Stimulated activated CD8-positive, alpha-beta memory T cell treated with anti-CD3 and anti-CD28 coated beads, Interleukin-7, amount 100 ng/mL, for 24 hours (primary cell): ENCODE measurements at regions not wholly inside any gene's neighbourhood (a gene's known extent, or its start where the extent isn't known, plus 50 kb on each side); places are given as distances from the start of the nearest gene placed in this dataset.
"Not testable (repeated sequence)": the region's sequence is repeated elsewhere in the genome, so short reads cannot be mapped to it uniquely, and the experiment has no call there.

Source experiments
- DNase-seq: peaks from one replicate; pipeline ENCODE4 v3.0.0-alpha.2; 2020; ENCODE audit warnings: low read depth

GRCh38 chr6:26720663-26721218 is 61.2 kb upstream of the ZNF322 start:
- not testable (repeated sequence) for DNase-seq

GRCh38 chr6:26730019-26730766 is 70.6 kb upstream of the ZNF322 start:
- not testable (repeated sequence) for DNase-seq

GRCh38 chr6:26734776-26735472 is 75.4 kb upstream of the ZNF322 start:
- not testable (repeated sequence) for DNase-seq

- DNase-seq: no peak
Measured at GRCh38 chr6:26739811-26740210, 80.3 kb upstream of the ZNF322 start.

- no peak for DNase-seq
Measured at GRCh38 chr6:26743157-26743821, 83.7 kb upstream of the ZNF322 start.

- DNase-seq: no peak
Measured at GRCh38 chr6:26743941-26744699, 84.6 kb upstream of the ZNF322 start.

- DNase-seq: not testable (repeated sequence)
Measured at GRCh38 chr6:26744837-26745282, 85.3 kb upstream of the ZNF322 start.

- not testable (repeated sequence) for DNase-seq
Measured at GRCh38 chr6:26745964-26746363, 86.4 kb upstream of the ZNF322 start.

- not testable (repeated sequence) for DNase-seq
Measured at GRCh38 chr6:26749126-26749758, 89.7 kb upstream of the ZNF322 start.

- DNase-seq: not testable (repeated sequence)
Measured at GRCh38 chr6:26749759-26750126, 90.2 kb upstream of the ZNF322 start.

GRCh38 chr6:26754212-26754611 is 94.7 kb upstream of the ZNF322 start:
- DNase-seq: no peak

GRCh38 chr6:26754801-26755200 is 95.3 kb upstream of the ZNF322 start:
- not testable (repeated sequence) for DNase-seq

GRCh38 chr6:26756067-26756805 is 96.7 kb upstream of the ZNF322 start:
- not testable (repeated sequence) for DNase-seq

- DNase-seq: not testable (repeated sequence)
Measured at GRCh38 chr6:26766203-26766902, 106.8 kb upstream of the ZNF322 start.

GRCh38 chr6:26770941-26771666 is 111.6 kb upstream of the ZNF322 start:
- not testable (repeated sequence) for DNase-seq

- DNase-seq: not testable (repeated sequence)
Measured at GRCh38 chr6:26773414-26773813, 113.9 kb upstream of the ZNF322 start.

GRCh38 chr6:26780563-26780962 is 121.0 kb upstream of the ZNF322 start:
- not testable (repeated sequence) for DNase-seq

GRCh38 chr6:26795474-26796307 is 136.1 kb upstream of the ZNF322 start:
- not testable (repeated sequence) for DNase-seq
